ENCODE measurements at regions not wholly inside any gene's neighbourhood (a gene's known extent, or its start where the extent isn't known, plus 50 kb on each side); places are given as distances from the start of the nearest gene placed in this dataset.

- no peak overlapping the region for H3K4me3 ChIP-seq
- H3K9me3 ChIP-seq (ENCODE audit: control insufficient read depth in 4 of 4, insufficient read depth in 3 of 4, low read length in 3 of 4) = peaks cover 0 to 5% (median 0%) of the 10 kb centered on the region in 4 donors
- no peaks in the 10 kb centered on the region for H3K27me3 ChIP-seq (ENCODE audit: control insufficient read depth in 3 of 3, insufficient read depth in 3 of 3, low read length in 2 of 3)
- DNase-seq (no peak), ATAC-seq (ENCODE audit: insufficient read depth, low FRiP score) (no peak)
- no peak overlapping the region for H3K9ac ChIP-seq (ENCODE audit: insufficient read depth in 1 of 2, low read length in 2 of 2)
- H3K36me3 ChIP-seq (ENCODE audit: control insufficient read depth in 4 of 4, insufficient read depth in 4 of 4, low read length in 4 of 4) = no peaks in the 10 kb centered on the region
- 48% methylated on average over 6 of the region's 6 CpGs for WGBS, 2 donors
- peaks cover 0 to 1% (median 0%) of the 10 kb centered on the region in 5 donors for H3K4me1 ChIP-seq (ENCODE audit: control insufficient read depth in 5 of 5, insufficient read depth in 5 of 5, low read length in 5 of 5)
- TF ChIP-seq CTCF (IDR thresholded peaks at IDR 0.05; ENCODE audit: control extremely low read depth, extremely low read depth) = no peak
- no peak overlapping the region for H3K27ac ChIP-seq (ENCODE audit: low read depth in 1 of 2, low read length in 1 of 2)
Observed at GRCh38 chr2:33859176-33859575, 260.1 kb upstream of the FAM98A start.

GRCh38 chr2:33848486-33848885 is 249.4 kb upstream of the FAM98A start:
- H3K36me3 ChIP-seq (ENCODE audit: control insufficient read depth in 4 of 4, insufficient read depth in 4 of 4, low read length in 4 of 4) = no peaks in the 10 kb centered on the region
- 91 to 94% methylated on average over 2 of the region's 2 CpGs for WGBS, 2 donors
- H3K27me3 ChIP-seq (ENCODE audit: control insufficient read depth in 3 of 3, insufficient read depth in 3 of 3, low read length in 2 of 3) = no peaks in the 10 kb centered on the region
- no peak overlapping the region for H3K4me3 ChIP-seq
- no peak overlapping the region for H3K27ac ChIP-seq (ENCODE audit: low read depth in 1 of 2, low read length in 1 of 2)
- H3K4me1 ChIP-seq (ENCODE audit: control insufficient read depth in 5 of 5, insufficient read depth in 5 of 5, low read length in 5 of 5) = no peaks in the 10 kb centered on the region
- no peak for TF ChIP-seq CTCF (IDR thresholded peaks at IDR 0.05; ENCODE audit: control extremely low read depth, extremely low read depth)
- peaks cover 0 to 12% (median 8%) of the 10 kb centered on the region in 4 donors for H3K9me3 ChIP-seq (ENCODE audit: control insufficient read depth in 4 of 4, insufficient read depth in 3 of 4, low read length in 3 of 4)
- H3K9ac ChIP-seq (ENCODE audit: insufficient read depth in 1 of 2, low read length in 2 of 2) = no peak overlapping the region
- ATAC-seq (ENCODE audit: insufficient read depth, low FRiP score) (no peak), DNase-seq (no peak)

- H3K36me3 ChIP-seq (ENCODE audit: control insufficient read depth in 4 of 4, insufficient read depth in 4 of 4, low read length in 4 of 4) = no peaks in the 10 kb centered on the region
- H3K9me3 ChIP-seq (ENCODE audit: control insufficient read depth in 4 of 4, insufficient read depth in 3 of 4, low read length in 3 of 4) = peaks cover 0 to 2% (median 0%) of the 10 kb centered on the region in 4 donors
- ATAC-seq (ENCODE audit: insufficient read depth, low FRiP score) (no peak), DNase-seq (no peak)
- no peak overlapping the region for H3K27ac ChIP-seq (ENCODE audit: low read depth in 1 of 2, low read length in 1 of 2)
- 92 to 94% methylated on average over 7 of the region's 7 CpGs for WGBS, 2 donors
- no peak for TF ChIP-seq CTCF (IDR thresholded peaks at IDR 0.05; ENCODE audit: control extremely low read depth, extremely low read depth)
- H3K27me3 ChIP-seq (ENCODE audit: control insufficient read depth in 3 of 3, insufficient read depth in 3 of 3, low read length in 2 of 3) = no peaks in the 10 kb centered on the region
- no peaks in the 10 kb centered on the region for H3K4me1 ChIP-seq (ENCODE audit: control insufficient read depth in 5 of 5, insufficient read depth in 5 of 5, low read length in 5 of 5)
- no peak overlapping the region for H3K4me3 ChIP-seq
- no peak overlapping the region for H3K9ac ChIP-seq (ENCODE audit: insufficient read depth in 1 of 2, low read length in 2 of 2)
Observed at GRCh38 chr2:33839791-33840190, 240.7 kb upstream of the FAM98A start.

- no peaks in the 10 kb centered on the region for H3K27me3 ChIP-seq (ENCODE audit: control insufficient read depth in 3 of 3, insufficient read depth in 3 of 3, low read length in 2 of 3)
- DNase-seq (no peak), ATAC-seq (ENCODE audit: insufficient read depth, low FRiP score) (no peak)
- H3K27ac ChIP-seq (ENCODE audit: low read depth in 1 of 2, low read length in 1 of 2) = no peak overlapping the region
- H3K9ac ChIP-seq (ENCODE audit: insufficient read depth in 1 of 2, low read length in 2 of 2) = no peak overlapping the region
- no peaks in the 10 kb centered on the region for H3K4me1 ChIP-seq (ENCODE audit: control insufficient read depth in 5 of 5, insufficient read depth in 5 of 5, low read length in 5 of 5)
- 97% methylated on average over 5 of the region's 5 CpGs for WGBS, 2 donors
- no peak for TF ChIP-seq CTCF (IDR thresholded peaks at IDR 0.05; ENCODE audit: control extremely low read depth, extremely low read depth)
- no peaks in the 10 kb centered on the region for H3K36me3 ChIP-seq (ENCODE audit: control insufficient read depth in 4 of 4, insufficient read depth in 4 of 4, low read length in 4 of 4)
- peaks cover 0 to 2% (median 0%) of the 10 kb centered on the region in 4 donors for H3K9me3 ChIP-seq (ENCODE audit: control insufficient read depth in 4 of 4, insufficient read depth in 3 of 4, low read length in 3 of 4)
- H3K4me3 ChIP-seq = no peak overlapping the region
Observed at GRCh38 chr2:33836628-33837027, 237.5 kb upstream of the FAM98A start.

Data from lung (tissue), 11 donors.